HEK293T (cell line): ENCODE measurements at regions not wholly inside any gene's neighbourhood (a gene's known extent, or its start where the extent isn't known, plus 50 kb on each side); places are given as distances from the start of the nearest gene placed in this dataset.

Experiments used
- CTCF ChIA-PET: fragments of 350-600 bp; formaldehyde crosslinking; extraction: SDS; loops from one replicate; lab custom pipeline; 2021; ENCODE audit warnings: antibody characterized with exemption, inconsistent platforms; lab: Yijun Ruan, JAX
- POLR2A ChIA-PET: fragments of 350-600 bp; formaldehyde crosslinking; extraction: SDS; loops from one replicate; lab custom pipeline; 2020; ENCODE audit warnings: antibody characterized with exemption, inconsistent platforms; lab: Yijun Ruan, JAX
- DNase-seq: peaks from one replicate; pipeline ENCODE4 v3.0.0; 2012; ENCODE audit warnings: mixed read lengths; ENCODE audit errors: extremely low spot score
- ARNT ChIP-seq: fragments of 450-650 bp; IDR thresholded peaks from 2 replicates; pipeline ENCODE4 v1.6.1; 2017; ENCODE audit warnings: mild to moderate bottlenecking
- BHLHE40 ChIP-seq: fragments of 450-650 bp; IDR thresholded peaks from 2 replicates; pipeline ENCODE4 v1.6.1; 2016; ENCODE audit warnings: mild to moderate bottlenecking, moderate library complexity, borderline replicate concordance
- CTBP1 ChIP-seq: fragments of 450-650 bp; IDR thresholded peaks from 2 replicates; pipeline ENCODE4 v1.6.1; 2016; ENCODE audit warnings: borderline replicate concordance
- ELF4 ChIP-seq: fragments of 450-650 bp; IDR thresholded peaks from 2 replicates; pipeline ENCODE4 v1.6.1; 2017; ENCODE audit warnings: antibody characterized with exemption
- FOXA1 ChIP-seq: fragments of 450-650 bp; IDR thresholded peaks from 2 replicates; pipeline ENCODE4 v1.6.1; 2016; ENCODE audit warnings: mild to moderate bottlenecking
- FOXK2 ChIP-seq: fragments of 450-650 bp; IDR thresholded peaks from 2 replicates; pipeline ENCODE4 v1.6.1; 2016; ENCODE audit warnings: mild to moderate bottlenecking
- FOXM1 ChIP-seq: fragments of 450-650 bp; IDR thresholded peaks from 2 replicates; pipeline ENCODE4 v1.6.1; 2017; ENCODE audit warnings: mild to moderate bottlenecking, borderline replicate concordance
- HDGF ChIP-seq: fragments of 450-650 bp; IDR thresholded peaks from 2 replicates; pipeline ENCODE4 v1.6.1; 2017; ENCODE audit warnings: antibody characterized with exemption, borderline replicate concordance
- L3MBTL2 ChIP-seq: fragments of 450-650 bp; conservative IDR thresholded peaks from 2 replicates; pipeline ENCODE4 v1.6.1; 2016; ENCODE audit warnings: mild to moderate bottlenecking
- LEF1 ChIP-seq: fragments of 450-650 bp; IDR thresholded peaks from 2 replicates; pipeline ENCODE4 v1.6.1; 2017; ENCODE audit warnings: mild to moderate bottlenecking, borderline replicate concordance
- NFRKB ChIP-seq: fragments of 450-650 bp; IDR thresholded peaks from 2 replicates; pipeline ENCODE4 v1.6.1; 2016; ENCODE audit warnings: mild to moderate bottlenecking, moderate library complexity
- PKNOX1 ChIP-seq: fragments of 450-650 bp; IDR thresholded peaks from 2 replicates; pipeline ENCODE4 v1.6.1; 2016
- SP1 ChIP-seq: fragments of 450-650 bp; IDR thresholded peaks from 2 replicates; pipeline ENCODE4 v1.6.1; 2017
- SUZ12 ChIP-seq: fragments of 450-650 bp; IDR thresholded peaks from 2 replicates; pipeline ENCODE4 v1.6.1; 2016; ENCODE audit warnings: mild to moderate bottlenecking
- TARDBP ChIP-seq: fragments of 450-650 bp; IDR thresholded peaks from 2 replicates; pipeline ENCODE4 v1.6.1; 2016
- ZNF384 ChIP-seq: fragments of 450-650 bp; IDR thresholded peaks from 2 replicates; pipeline ENCODE4 v1.6.1; 2016

- no peak for DNase-seq
- no peak for TF ChIP-seq FOXA1
- TF ChIP-seq CTBP1 = no peak
- no peak for TF ChIP-seq SUZ12
- TF ChIP-seq ELF4 = no peak
- no peak for TF ChIP-seq HDGF
- no peak for TF ChIP-seq LEF1
- no peak for TF ChIP-seq ZNF384
- TF ChIP-seq L3MBTL2 = no peak
- TF ChIP-seq TARDBP = no peak
- TF ChIP-seq BHLHE40 = no peak
- no peak for TF ChIP-seq SP1
- TF ChIP-seq FOXM1 = no peak
- TF ChIP-seq NFRKB = no peak
- TF ChIP-seq ARNT = no peak
- TF ChIP-seq FOXK2 = no peak
- no peak for TF ChIP-seq PKNOX1
- ChIA-PET CTCF (no interaction called here), POLR2A (interaction anchor here (1.3 kb wide), 1 partner anchor 9 kb away, joined by 5 read pairs; no protein-coding TSS in a partner anchor)
Measured at GRCh38 chr6:158903801-158904200, 84.6 kb upstream of the EZR start.

GRCh38 chr6:158900663-158901312, 81.6 kb upstream of the EZR start:
- ChIA-PET POLR2A (no interaction called here), CTCF (no interaction called here)
- TF ChIP-seq ELF4 (no peak), CTBP1 (no peak), SUZ12 (no peak), NFRKB (no peak), FOXK2 (no peak), HDGF (no peak), TARDBP (no peak), ARNT (no peak), BHLHE40 (no peak), SP1 (no peak), FOXA1 (no peak), ZNF384 (no peak), PKNOX1 (no peak), LEF1 (no peak), L3MBTL2 (no peak), FOXM1 (no peak)
- DNase-seq = no peak

- TF ChIP-seq HDGF (no peak), LEF1 (no peak), CTBP1 (no peak), BHLHE40 (no peak), PKNOX1 (no peak), ZNF384 (no peak)
- CTCF ChIA-PET = no interaction called here
- DNase-seq = no peak
- POLR2A ChIA-PET = no interaction called here
Measured at GRCh38 chr6:158897236-158897635, 78.1 kb upstream of the EZR start.

GRCh38 chr6:158895661-158896060, 76.5 kb upstream of the EZR start:
- TF ChIP-seq FOXK2 = no peak
- TF ChIP-seq ZNF384 = no peak
- no peak for TF ChIP-seq LEF1
- no peak for TF ChIP-seq PKNOX1
- no peak for TF ChIP-seq ARNT
- no peak for TF ChIP-seq HDGF
- no peak for TF ChIP-seq FOXA1
- no peak for TF ChIP-seq TARDBP
- no peak for TF ChIP-seq SUZ12
- TF ChIP-seq L3MBTL2 = no peak
- no peak for TF ChIP-seq BHLHE40
- TF ChIP-seq NFRKB = no peak
- CTCF ChIA-PET = no interaction called here
- POLR2A ChIA-PET = interaction anchor here (1.3 to 1.7 kb wide), 2 partner anchors 8 to 26 kb away, joined by 4 to 5 read pairs; no protein-coding TSS in a partner anchor
- no peak for DNase-seq

GRCh38 chr6:158894193-158894592, 75.0 kb upstream of the EZR start:
- DNase-seq = peak; percentile 32
- ChIA-PET POLR2A (interaction anchor here (0.7 to 1.7 kb wide), 2 partner anchors 9 to 21 kb away, joined by 3 to 5 read pairs; no protein-coding TSS in a partner anchor), CTCF (interaction anchor here (0.7 kb wide), 1 partner anchor 447 kb away, joined by 4 read pairs; no protein-coding TSS in a partner anchor)

More at GRCh38 chr6:158894193-158894592, 75.0 kb upstream of the EZR start:
- TF ChIP-seq L3MBTL2 (no peak), LEF1 (no peak), FOXK2 (no peak), FOXM1 (no peak), FOXA1 (no peak), CTBP1 (no peak), BHLHE40 (no peak)
